ENCODE measurements at regions not wholly inside any gene's neighbourhood (a gene's known extent, or its start where the extent isn't known, plus 50 kb on each side); places are given as distances from the start of the nearest gene placed in this dataset.

- Histone ChIP-seq H3K27ac (no peak overlapping the region), H3K4me1 (no peaks in the 10 kb centered on the region), H3K9me3 (no peaks in the 10 kb centered on the region), H3K4me3 (no peak overlapping the region), H3K36me3 (no peaks in the 10 kb centered on the region), H3K27me3 (no peaks in the 10 kb centered on the region)
- intact Hi-C loops (cut with DNase I): no loop called here
- WGBS, 2 donors: 32 to 56% methylated on average over 3 of the region's 3 CpGs
- no peak for DNase-seq
- no peak for TF ChIP-seq POLR2AphosphoS5 (IDR thresholded peaks at IDR 0.05)
- TF ChIP-seq POLR2A (IDR thresholded peaks at IDR 0.05): no peak
- TF ChIP-seq EP300 (IDR thresholded peaks at IDR 0.05): no peak
- TF ChIP-seq CTCF (IDR thresholded peaks at IDR 0.05): no peak
Measured at GRCh38 chr3:135382621-135383020, 582.9 kb upstream of the PPP2R3A start.

GRCh38 chr3:135383301-135383700, 582.2 kb upstream of the PPP2R3A start:
- WGBS, 2 donors: 67 to 83% methylated on average over 6 of the region's 6 CpGs
- intact Hi-C loops (cut with DNase I): no loop called here
- H3K9me3 ChIP-seq: no peaks in the 10 kb centered on the region
- TF ChIP-seq POLR2AphosphoS5 (IDR thresholded peaks at IDR 0.05) (no peak), CTCF (IDR thresholded peaks at IDR 0.05) (no peak), POLR2A (IDR thresholded peaks at IDR 0.05) (no peak), EP300 (IDR thresholded peaks at IDR 0.05) (no peak)
- DNase-seq: no peak
- H3K27ac ChIP-seq: no peak overlapping the region
- no peak overlapping the region for H3K4me3 ChIP-seq
- no peaks in the 10 kb centered on the region for H3K27me3 ChIP-seq
- no peaks in the 10 kb centered on the region for H3K36me3 ChIP-seq
- H3K4me1 ChIP-seq: no peaks in the 10 kb centered on the region

GRCh38 chr3:135392151-135392550, 573.4 kb upstream of the PPP2R3A start:
- Histone ChIP-seq H3K9me3 (peaks cover 0 to 12% (median 7%) of the 10 kb centered on the region in 4 donors), H3K4me1 (no peaks in the 10 kb centered on the region), H3K27me3 (no peaks in the 10 kb centered on the region), H3K4me3 (no peak overlapping the region), H3K27ac (no peak overlapping the region), H3K36me3 (no peaks in the 10 kb centered on the region)
- intact Hi-C loops (cut with DNase I): no loop called here
- DNase-seq: no peak
- TF ChIP-seq POLR2A (IDR thresholded peaks at IDR 0.05) (no peak), EP300 (IDR thresholded peaks at IDR 0.05) (no peak), CTCF (IDR thresholded peaks at IDR 0.05) (no peak), POLR2AphosphoS5 (IDR thresholded peaks at IDR 0.05) (no peak)
- WGBS, 2 donors: 89 to 92% methylated on average over 4 of the region's 4 CpGs

- intact Hi-C loops (cut with DNase I): no loop called here
- Histone ChIP-seq H3K27ac (no peak overlapping the region), H3K36me3 (no peaks in the 10 kb centered on the region), H3K27me3 (no peaks in the 10 kb centered on the region), H3K4me3 (no peak overlapping the region), H3K4me1 (no peaks in the 10 kb centered on the region), H3K9me3 (peaks cover 0 to 12% (median 7%) of the 10 kb centered on the region in 4 donors)
- no peak for DNase-seq
- WGBS, 2 donors: 33 to 71% methylated on average over 3 of the region's 3 CpGs
- TF ChIP-seq CTCF (IDR thresholded peaks at IDR 0.05) (no peak), EP300 (IDR thresholded peaks at IDR 0.05) (no peak), POLR2AphosphoS5 (IDR thresholded peaks at IDR 0.05) (no peak), POLR2A (IDR thresholded peaks at IDR 0.05) (no peak)
Measured at GRCh38 chr3:135393159-135393558, 572.4 kb upstream of the PPP2R3A start.

GRCh38 chr3:135393898-135394525, 571.5 kb upstream of the PPP2R3A start:
- DNase-seq: no peak
- Histone ChIP-seq H3K27ac (no peak overlapping the region), H3K4me1 (no peaks in the 10 kb centered on the region), H3K9me3 (peaks cover 0 to 12% (median 7%) of the 10 kb centered on the region in 4 donors), H3K4me3 (no peak overlapping the region), H3K27me3 (no peaks in the 10 kb centered on the region), H3K36me3 (no peaks in the 10 kb centered on the region)
- WGBS, 2 donors: 47 to 64% methylated on average over 4 of the region's 4 CpGs
- intact Hi-C loops (cut with DNase I): no loop called here
- no peak for TF ChIP-seq EP300 (IDR thresholded peaks at IDR 0.05)
- no peak for TF ChIP-seq POLR2AphosphoS5 (IDR thresholded peaks at IDR 0.05)
- TF ChIP-seq POLR2A (IDR thresholded peaks at IDR 0.05): no peak
- TF ChIP-seq CTCF (IDR thresholded peaks at IDR 0.05): no peak

Data from sigmoid colon (tissue), 6 donors.